HG02973 (cell line): ENCODE measurements at regions not wholly inside any gene's neighbourhood (a gene's known extent, or its start where the extent isn't known, plus 50 kb on each side); places are given as distances from the start of the nearest gene placed in this dataset.

ENCODE experiments used
- ATAC-seq: cut with Tn5 transposase; IDR thresholded peaks from one replicate; pipeline ENCODE4 v1.9.1; 2021; ENCODE audit warnings: moderate library complexity; ENCODE audit not compliant: unreplicated experiment

- no peak for ATAC-seq
Measured at GRCh38 chr4:144901141-144901540, 196.9 kb downstream of the ANAPC10 start.

GRCh38 chr4:144902614-144903013 is 195.4 kb downstream of the ANAPC10 start:
- peak; percentile 49 for ATAC-seq

- ATAC-seq = no peak
Measured at GRCh38 chr4:144903953-144904711, 193.9 kb downstream of the ANAPC10 start.

GRCh38 chr4:144905286-144905685 is 192.7 kb downstream of the ANAPC10 start:
- ATAC-seq = no peak

- ATAC-seq = peak; percentile 40
Measured at GRCh38 chr4:144906181-144906925, 191.6 kb downstream of the ANAPC10 start.

- ATAC-seq = no peak
Measured at GRCh38 chr4:144910723-144911122, 187.3 kb downstream of the ANAPC10 start.
